ENCODE measurements at regions not wholly inside any gene's neighbourhood (a gene's known extent, or its start where the extent isn't known, plus 50 kb on each side); places are given as distances from the start of the nearest gene placed in this dataset.

GRCh38 chr17:33517746-33518145, 224.7 kb upstream of the ASIC2 start:
- DNase-seq: no peak

- no peak for DNase-seq
Measured at GRCh38 chr17:33519692-33520091, 226.6 kb upstream of the ASIC2 start.

DNA sequence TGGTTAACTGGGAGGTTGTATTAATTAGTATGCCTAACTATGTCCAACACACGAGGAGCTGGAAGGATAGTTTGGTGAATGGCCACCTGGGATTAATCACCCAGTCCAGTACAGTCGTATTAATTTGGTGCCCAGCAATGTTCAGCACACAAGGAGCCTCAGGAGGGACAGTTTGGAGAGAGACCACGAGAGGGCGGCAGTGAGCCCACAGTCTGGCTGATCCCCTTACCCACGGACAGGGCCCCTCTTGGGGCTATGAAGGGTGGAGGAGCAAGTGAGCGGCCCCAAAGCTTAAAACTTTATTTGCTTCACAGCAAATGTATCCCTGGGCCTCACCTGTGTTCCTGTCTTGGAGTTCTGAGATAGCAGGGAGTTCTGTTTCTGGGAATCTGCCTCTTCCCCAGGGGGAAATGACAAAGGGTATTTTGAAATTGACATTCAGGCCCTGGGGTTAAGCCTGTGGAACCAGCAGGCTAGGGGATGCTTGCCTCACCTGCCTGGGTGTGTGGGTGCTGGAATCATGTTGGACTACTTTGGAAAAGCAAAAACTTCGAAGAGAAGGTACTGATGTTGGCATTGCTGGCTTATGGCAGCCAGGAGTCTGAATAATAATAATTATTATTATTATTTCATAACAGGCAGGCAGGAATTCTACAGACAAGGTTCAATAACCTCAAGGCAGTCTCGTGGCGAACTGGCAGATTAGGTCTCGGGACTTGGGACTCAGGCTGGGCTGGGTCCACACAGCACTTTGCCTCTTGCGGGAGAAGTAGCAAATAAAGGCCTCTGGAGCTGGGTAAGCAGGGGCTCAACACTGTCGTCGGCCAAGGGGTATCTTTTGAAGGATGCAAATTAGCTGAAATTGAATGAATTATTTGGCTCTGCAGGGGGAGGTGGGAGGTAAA, 227.6 kb upstream of the ASIC2 start:
- no peak for DNase-seq

DNA sequence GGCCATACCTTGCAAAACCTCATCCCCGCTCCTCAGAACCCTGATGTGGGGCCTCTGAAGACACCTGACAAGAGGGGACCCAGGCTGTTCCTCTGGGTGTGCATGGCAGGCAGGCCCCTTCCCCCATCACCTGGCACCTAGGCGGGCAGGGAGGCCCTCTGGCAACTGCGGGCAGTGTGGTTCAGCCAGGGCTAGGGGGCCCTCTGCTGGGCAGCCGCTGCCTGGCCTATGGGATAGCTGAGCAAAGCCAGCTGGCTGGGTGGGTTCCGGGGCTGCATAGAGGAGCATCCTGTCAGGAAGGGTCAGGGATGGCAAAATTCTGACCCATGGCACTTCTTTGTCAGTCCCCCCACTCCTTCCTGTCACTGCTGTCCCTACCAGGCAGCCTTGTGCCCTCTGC, 228.7 kb upstream of the ASIC2 start:
- DNase-seq: no peak

GRCh38 chr17:33522623-33523022, 229.5 kb upstream of the ASIC2 start:
- no peak for DNase-seq

- no peak for DNase-seq
Measured at GRCh38 chr17:33523577-33523981, 230.5 kb upstream of the ASIC2 start.

GRCh38 chr17:33525186-33525585, 232.1 kb upstream of the ASIC2 start:
- DNase-seq: no peak

DNA sequence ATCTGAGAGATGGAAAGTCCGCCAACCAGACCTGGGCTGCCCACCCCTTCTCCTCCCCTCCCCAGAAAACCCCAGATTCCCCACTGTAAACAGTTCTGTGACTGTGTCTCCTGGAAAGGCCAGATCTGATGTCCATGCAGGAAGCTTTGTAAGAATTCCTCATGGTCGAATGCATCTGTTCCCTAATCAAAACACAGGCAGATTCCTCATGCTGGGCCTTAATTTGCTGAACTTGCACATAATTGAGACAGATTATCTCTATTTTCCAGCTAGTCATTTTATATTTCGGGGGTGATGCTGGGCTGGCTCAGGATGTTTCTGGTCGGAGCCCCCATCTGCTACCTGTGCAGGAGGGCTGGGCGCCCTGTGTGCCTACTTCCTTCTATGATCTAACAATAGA, 233.6 kb upstream of the ASIC2 start:
- no peak for DNase-seq

GRCh38 chr17:33527290-33527689, 234.2 kb upstream of the ASIC2 start:
- DNase-seq: no peak

DNA sequence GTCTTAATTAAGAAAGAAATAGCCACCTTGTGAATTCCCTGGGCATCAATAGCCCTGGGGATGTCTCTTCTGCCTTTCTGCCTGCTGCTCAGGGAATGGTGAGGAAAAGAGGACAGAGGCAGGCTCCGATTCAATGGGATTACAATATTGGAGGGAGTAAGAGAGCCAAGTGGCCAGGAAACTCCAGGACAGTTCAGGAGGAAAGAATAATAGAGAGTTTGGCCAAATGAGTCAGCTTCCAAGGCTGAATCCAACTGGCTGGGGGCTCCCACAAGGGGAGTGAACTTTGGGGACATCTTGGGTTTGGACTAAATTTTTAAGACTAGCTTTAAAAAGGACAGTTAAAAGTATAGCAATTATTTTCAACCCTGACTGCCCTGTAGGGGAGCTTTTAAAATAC, 235.8 kb upstream of the ASIC2 start:
- DNase-seq: no peak

- DNase-seq: no peak
Measured at GRCh38 chr17:33529816-33530215, 236.7 kb upstream of the ASIC2 start.

- DNase-seq: no peak
Measured at GRCh38 chr17:33531311-33531710, 238.2 kb upstream of the ASIC2 start.

DNA sequence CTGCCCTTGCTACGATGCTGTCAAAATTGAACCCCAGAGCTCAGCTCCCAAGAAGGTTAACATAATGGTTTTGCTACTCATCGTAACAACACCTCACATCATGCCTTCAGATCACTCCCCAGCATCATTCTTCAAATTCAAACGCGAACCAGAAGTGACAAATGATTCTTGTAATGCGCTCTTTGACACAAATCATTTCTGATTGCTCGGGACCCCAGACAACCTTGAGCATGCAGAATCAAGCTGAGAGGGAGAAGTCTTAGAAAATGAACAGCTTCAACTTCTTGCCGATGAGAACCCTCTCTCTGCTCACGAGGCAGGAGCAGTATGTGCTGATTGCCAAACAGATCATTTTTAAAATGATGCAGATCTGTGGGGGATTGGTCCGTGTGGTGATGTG, 241.0 kb upstream of the ASIC2 start:
- no peak for DNase-seq

- no peak for DNase-seq
Measured at GRCh38 chr17:33545124-33545523, 252.0 kb upstream of the ASIC2 start.

GRCh38 chr17:33550261-33550660, 257.2 kb upstream of the ASIC2 start:
- no peak for DNase-seq

DNA sequence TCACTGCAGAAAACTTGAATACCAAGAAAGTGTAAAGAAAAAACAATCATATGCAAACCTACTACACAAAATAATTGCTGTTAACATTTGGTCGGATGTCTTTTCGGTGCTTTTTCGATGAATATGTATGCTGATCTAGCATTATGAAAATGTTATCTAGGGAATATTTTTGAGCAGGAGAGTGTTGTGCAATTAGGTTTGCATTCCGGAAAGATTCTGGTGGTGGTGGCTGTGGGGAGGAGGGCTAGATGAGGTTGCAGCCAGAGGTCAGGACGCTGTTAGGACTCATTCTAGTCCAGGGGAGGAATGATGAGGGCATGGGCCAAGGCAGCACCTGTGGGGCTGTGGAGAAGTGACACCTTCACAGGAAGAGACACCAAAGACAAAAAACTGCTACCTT, 258.0 kb upstream of the ASIC2 start:
- no peak for DNase-seq

DNA sequence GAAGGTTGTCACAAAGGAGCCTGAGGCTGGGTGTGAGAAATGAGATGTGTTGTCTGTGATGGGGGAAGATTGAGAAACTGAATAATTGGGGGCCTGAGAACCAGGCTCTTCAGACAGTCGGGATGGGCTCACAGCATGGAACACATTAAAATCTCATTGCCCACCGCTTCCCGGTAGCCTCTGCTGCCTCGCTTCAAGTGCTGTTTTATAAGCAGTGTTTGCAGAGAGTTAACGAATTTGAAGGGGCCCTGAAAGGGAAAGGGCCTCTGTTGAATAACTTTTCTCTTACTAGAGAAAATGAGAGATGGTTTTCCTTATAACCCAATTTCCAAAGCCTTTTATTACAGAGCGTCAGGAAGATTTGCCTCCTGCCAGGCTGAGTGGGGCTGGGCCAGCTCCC, 258.8 kb upstream of the ASIC2 start:
- DNase-seq: no peak

DNA sequence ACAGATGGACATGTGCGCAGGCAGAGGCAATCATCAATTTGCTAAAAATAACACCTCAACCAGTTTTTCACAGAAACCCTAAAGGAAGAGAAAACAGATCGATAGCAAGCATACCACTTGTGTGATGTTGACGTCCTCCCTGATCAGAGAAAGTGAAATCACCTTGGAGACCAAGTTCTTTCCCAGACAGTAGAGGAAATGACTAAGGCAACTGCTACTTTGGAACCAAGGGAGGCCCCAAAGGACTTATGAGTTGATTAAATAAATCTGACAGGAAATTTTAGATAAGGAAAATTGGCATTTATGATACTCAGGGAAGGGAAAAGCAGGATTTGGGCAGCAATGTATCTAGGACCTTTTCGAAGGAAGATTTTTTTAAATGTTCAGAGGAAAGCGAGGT, 267.1 kb upstream of the ASIC2 start:
- no peak for DNase-seq

DNA sequence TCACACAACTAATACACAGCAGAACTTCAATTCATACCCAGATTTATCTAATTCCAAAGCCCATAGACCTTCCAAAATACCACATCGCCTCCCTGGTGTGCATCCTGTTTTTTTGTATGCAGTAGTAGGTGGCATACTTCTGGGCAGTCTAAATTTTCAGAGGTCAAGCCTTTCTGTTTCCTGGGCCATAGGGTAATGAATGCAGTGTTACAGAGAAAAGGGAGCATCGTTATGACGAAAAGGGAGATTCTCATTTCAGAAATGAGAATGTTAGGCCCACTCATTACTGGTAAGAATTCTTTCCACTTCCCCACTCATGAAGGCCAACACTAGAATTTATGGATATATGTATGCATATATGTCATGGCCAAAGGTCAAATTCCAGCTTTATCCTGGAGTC, 267.8 kb upstream of the ASIC2 start:
- DNase-seq: no peak

- DNase-seq: no peak
Measured at GRCh38 chr17:33561569-33562334, 268.7 kb upstream of the ASIC2 start.

GRCh38 chr17:33562792-33563191, 269.7 kb upstream of the ASIC2 start:
- DNase-seq: no peak

GRCh38 chr17:33564146-33564545, 271.1 kb upstream of the ASIC2 start:
- no peak for DNase-seq

DNA sequence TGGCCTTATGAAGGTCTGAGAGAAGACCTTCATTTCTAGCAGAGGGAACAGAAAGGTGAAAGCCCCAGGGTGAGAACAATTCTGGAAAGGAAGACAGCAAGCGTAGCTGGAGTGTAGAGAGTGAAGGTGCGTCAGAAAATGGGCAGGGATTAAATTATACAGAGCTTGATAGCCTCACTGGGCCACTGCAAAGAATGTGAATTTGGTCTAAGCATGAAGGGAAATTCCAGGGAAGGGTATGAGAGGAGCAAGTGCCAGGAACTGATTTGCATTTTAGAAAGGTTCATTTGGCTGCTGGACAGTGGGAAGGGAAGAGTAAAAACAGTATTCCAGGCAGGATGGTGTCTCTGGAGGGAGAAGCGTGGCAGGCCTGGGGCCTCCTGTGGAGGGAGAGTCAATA, 274.1 kb upstream of the ASIC2 start:
- DNase-seq: no peak

DNA sequence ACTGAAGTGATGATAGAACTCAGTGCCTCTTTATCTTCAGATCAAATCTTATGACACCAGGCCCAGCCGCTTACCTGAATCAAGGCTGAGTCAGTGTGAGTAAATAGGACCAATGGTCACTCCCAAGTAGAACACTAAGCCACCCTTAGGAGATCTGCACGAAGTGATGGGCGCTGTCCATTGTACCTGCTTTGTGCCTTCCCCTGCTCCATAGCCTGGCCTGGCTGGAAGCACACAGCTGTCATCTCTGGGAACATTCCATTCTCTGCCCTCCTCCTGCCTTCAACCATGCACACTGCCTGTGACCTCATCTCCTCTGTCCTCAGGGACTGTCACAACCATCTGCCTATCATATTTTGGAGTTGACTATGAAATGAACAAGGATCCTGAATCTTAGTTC, 279.5 kb upstream of the ASIC2 start:
- no peak for DNase-seq

Measured in NCI-H187 treated with DMSO at 0.1 percent for 48 hours (cell line).